Stimulated activated CD8-positive, alpha-beta memory T cell treated with anti-CD3 and anti-CD28 coated beads, Interleukin-7, amount 100 ng/mL, for 48 hours (primary cell): ENCODE measurements at regions not wholly inside any gene's neighbourhood (a gene's known extent, or its start where the extent isn't known, plus 50 kb on each side); places are given as distances from the start of the nearest gene placed in this dataset.
"Not testable (repeated sequence)": the region's sequence is repeated elsewhere in the genome, so short reads cannot be mapped to it uniquely, and the experiment has no call there.

ENCODE experiments used
- DNase-seq, 2 donors: peaks; one replicate each; pipeline ENCODE4 v3.0.0-alpha.2; 2020; ENCODE audit warnings: low read depth in 1 of 2; ENCODE audit errors: extremely low read depth in 1 of 2

- no peak for DNase-seq
These were observed 75.7 kb upstream of the IRX4 start for GRCh38 chr5:1958211-1959010.

DNA sequence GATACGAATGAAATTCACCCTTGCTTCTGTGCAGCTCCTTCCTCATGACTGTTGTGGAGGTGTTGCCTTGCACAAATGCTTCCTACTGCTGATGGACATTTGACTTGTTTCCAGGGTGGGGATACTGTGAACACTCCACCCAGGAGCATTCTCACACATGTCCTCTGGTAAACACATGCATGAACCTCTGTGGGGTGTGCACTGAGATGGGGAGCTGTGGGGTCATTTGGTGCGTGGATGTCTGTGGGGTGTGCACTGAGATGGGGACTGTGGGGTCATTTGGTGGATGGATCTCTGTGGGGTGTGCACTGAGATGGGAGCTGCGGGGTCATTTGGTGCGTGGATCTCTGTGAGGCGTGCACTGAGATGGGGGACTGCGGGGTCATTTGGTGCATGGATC, 72.9 kb upstream of the IRX4 start:
- DNase-seq = no peak

- not testable (repeated sequence) for DNase-seq
These were observed 71.0 kb upstream of the IRX4 start for GRCh38 chr5:1953710-1954109.

GRCh38 chr5:1952444-1953099, 69.8 kb upstream of the IRX4 start:
- DNase-seq = no peak

DNA sequence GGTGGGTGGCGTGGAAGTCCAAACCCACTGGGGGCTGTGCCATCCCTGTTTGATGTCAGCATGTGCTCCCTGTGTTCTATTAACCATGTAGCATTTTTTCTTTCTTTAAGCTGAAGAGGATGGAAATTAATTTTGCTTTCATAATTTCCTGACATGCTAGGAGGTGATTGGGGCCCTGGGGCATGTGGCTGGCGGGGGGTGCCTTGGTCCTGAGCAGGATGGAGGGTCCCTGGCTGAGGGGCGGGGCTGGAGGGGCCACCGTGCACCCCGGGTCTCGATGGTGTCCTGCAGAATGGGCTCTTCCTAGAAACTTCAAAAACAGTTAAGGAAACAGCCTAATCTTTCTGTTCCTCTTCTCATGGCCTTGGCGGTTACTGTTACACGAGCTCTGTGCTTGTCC, 69.3 kb upstream of the IRX4 start:
- DNase-seq = no peak

GRCh38 chr5:1951165-1951816, 68.6 kb upstream of the IRX4 start:
- DNase-seq = no peak

- no peak for DNase-seq
These were observed 68.0 kb upstream of the IRX4 start for GRCh38 chr5:1950708-1951103.

DNA sequence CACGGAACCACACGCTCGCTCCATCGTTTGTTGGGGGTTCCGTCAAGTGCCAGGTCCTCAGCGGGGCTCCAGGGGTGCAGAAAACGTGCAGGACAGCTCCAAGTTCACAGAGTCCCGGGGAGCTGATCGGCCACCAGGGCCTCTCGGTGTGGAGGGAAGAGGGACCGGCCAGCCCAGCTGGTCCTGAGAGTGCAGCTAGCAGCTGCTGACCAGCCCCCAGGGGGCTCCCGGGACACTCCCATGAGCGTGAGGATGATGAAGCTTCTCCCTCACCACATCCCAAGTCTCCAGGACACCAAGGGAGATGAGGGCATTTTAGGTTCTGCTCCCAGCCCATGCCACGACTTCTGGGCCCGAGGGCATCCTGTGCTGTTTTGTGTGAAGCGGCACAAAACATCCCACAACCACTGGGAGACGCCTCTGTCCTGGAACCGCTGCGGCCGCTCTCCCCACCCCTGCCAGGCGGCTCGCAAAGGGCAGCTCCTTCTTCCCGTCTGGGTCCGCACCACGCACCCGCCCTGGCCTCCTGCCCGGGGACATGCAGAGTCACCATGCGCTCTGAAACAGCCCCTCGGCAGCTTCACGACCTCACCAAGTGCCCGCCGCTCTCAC, 67.5 kb upstream of the IRX4 start:
- DNase-seq = no peak

DNA sequence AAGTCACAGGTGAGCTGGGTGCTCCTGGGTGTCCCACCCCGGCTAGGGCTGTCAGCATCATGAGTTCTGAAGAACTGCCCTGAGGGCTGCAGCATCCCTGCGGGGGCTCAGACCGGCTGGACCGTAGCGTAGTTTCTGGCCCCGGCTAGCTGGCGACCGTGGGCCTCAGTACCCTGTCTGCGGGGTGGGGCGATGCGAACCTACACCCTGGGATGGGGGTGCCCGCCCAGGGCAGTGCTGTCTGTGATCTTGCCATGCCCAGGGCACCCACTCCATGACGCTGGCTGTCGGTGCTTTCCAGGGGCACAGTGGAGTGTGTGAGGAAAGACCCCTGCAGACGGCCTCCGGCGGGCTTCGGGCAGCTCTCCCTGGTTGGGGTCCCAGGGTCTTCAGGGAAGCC, 66.5 kb upstream of the IRX4 start:
- DNase-seq = no peak

GRCh38 chr5:1948663-1949191, 66.0 kb upstream of the IRX4 start:
- DNase-seq = no peak

DNA sequence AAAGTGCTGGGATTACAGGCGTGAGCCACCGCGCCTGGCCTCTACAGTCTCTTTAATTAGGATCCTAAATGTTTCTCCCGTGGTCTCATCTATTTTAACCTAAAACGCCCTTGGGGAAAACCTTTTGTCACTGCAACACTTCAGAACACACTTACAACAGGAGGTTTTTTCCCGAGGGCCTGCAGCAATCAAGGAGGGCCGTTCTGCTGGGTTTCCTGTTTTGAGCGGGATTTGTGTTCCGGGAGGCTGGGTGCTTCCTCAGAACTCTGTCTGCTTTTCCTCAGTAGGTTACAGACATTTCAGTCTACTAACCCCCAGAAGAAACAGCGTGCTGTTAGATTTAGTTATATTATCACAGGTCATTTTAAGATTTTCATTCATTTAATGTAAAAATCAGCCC, 65.4 kb upstream of the IRX4 start:
- DNase-seq = no peak

GRCh38 chr5:1946776-1947175, 64.1 kb upstream of the IRX4 start:
- DNase-seq = no peak

GRCh38 chr5:1946122-1946677, 63.5 kb upstream of the IRX4 start:
- no peak for DNase-seq

GRCh38 chr5:1945606-1946005, 62.9 kb upstream of the IRX4 start:
- no peak for DNase-seq

DNA sequence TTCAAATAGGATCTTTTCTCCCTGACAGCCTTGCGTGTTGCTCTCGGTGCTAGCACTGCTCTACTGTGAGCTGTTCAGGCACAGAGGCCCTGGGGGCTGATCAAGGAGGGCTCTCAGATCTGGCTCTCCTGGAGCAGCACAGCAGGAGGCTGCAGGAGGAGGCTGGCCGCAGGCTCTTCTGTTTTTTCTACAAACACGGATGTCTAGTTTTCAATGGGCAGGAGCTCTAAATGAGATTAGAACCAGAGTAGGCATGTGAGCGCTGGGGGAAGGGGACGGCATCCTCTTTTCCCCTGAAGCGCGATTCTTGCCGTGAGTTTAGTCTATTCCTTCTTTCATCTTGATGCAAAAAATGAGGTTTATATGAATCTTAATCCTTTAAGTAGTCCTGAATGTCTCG, 61.7 kb upstream of the IRX4 start:
- DNase-seq = no peak

GRCh38 chr5:1943481-1943880, 60.8 kb upstream of the IRX4 start:
- DNase-seq = no peak

DNA sequence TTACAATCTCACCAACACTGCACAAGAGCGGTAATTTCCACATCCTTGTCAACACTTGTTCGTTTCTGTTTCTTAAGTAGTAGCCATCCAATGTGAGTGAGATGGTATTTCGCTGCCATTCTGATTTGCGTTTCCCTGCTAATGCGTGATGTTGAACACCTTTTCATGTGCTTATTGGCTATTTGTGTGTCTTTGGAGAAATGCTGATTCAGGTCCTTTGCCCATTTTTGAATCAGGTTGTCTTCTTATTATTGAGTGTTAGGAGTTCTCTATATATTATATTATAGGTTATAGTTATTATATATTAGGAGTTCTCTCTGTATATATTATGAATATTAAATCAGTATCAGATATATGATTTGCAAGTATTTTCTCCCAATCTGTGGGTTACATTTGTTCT, 59.9 kb upstream of the IRX4 start:
- DNase-seq = no peak

DNA sequence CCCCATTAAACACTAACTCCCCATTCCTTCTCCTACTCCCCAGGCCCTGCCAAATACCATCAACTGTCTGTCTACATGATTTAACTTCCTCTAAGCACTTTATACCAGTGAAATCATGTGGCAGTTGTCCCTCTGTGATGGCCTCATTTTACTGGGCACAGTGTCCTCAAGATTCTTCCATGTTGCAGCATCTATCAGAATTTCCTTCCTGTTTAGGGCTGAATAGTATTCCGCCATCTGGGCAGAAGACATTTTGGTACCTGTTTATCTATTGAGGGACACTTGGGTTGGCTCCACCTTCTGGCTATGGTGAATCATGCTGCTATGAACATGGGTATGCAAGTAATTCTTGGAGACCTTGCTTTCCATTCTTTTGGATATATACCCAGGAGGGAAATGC, 59.4 kb upstream of the IRX4 start:
- no peak for DNase-seq

DNA sequence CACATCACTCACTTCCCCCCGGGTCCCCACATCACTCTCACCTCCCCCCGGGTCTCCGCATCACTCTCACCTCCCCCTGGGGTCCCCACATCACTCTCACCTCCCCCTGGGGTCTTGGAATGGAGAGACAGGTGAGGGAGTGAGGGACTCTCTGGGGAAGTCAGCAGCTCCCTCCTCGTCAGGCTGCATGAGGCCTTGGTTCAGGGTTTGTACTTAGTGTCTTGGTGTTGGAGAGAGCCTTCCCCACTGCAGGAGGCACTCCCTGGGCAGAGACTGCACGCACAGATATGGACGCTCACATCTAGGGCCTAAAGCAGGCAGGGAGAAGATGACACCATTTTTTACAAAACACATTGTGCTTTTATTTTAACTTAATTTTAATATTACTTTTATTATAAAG, 56.5 kb upstream of the IRX4 start:
- DNase-seq = no peak

GRCh38 chr5:1938310-1939000, 55.7 kb upstream of the IRX4 start:
- no peak for DNase-seq

GRCh38 chr5:1937590-1937989, 54.9 kb upstream of the IRX4 start:
- no peak for DNase-seq
